ENCODE measurements at regions not wholly inside any gene's neighbourhood (a gene's known extent, or its start where the extent isn't known, plus 50 kb on each side); places are given as distances from the start of the nearest gene placed in this dataset.

- TF ChIP-seq ZFX (IDR thresholded peaks at IDR 0.05) (no peak), CTCF (conservative IDR thresholded peaks at IDR 0.05) (no peak)
- H3K27ac ChIP-seq: no peak overlapping the region
Observed at GRCh38 chr13:78910147-78910546, 251.2 kb upstream of the OBI1 start.

- no peak overlapping the region for H3K27ac ChIP-seq
- no peak for TF ChIP-seq CTCF (conservative IDR thresholded peaks at IDR 0.05)
- no peak for TF ChIP-seq ZFX (IDR thresholded peaks at IDR 0.05)
Observed at GRCh38 chr13:78909276-78909675, 250.3 kb upstream of the OBI1 start.

- H3K27ac ChIP-seq: no peak overlapping the region
- no peak for TF ChIP-seq ZFX (IDR thresholded peaks at IDR 0.05)
- TF ChIP-seq CTCF (conservative IDR thresholded peaks at IDR 0.05): no peak
Observed at GRCh38 chr13:78907006-78907405, 248.1 kb upstream of the OBI1 start.

GRCh38 chr13:78897200-78897599 lies 238.2 kb upstream of the OBI1 start:
- TF ChIP-seq ZFX (IDR thresholded peaks at IDR 0.05) (no peak), CTCF (conservative IDR thresholded peaks at IDR 0.05) (no peak)
- H3K27ac ChIP-seq: no peak overlapping the region

- H3K27ac ChIP-seq: no peak overlapping the region
- no peak for TF ChIP-seq ZFX (IDR thresholded peaks at IDR 0.05)
- TF ChIP-seq CTCF (conservative IDR thresholded peaks at IDR 0.05): no peak
Observed at GRCh38 chr13:78884571-78884970, 225.6 kb upstream of the OBI1 start.

- no peak for TF ChIP-seq CTCF (conservative IDR thresholded peaks at IDR 0.05)
- TF ChIP-seq ZFX (IDR thresholded peaks at IDR 0.05): no peak
- H3K27ac ChIP-seq: no peak overlapping the region
Observed at GRCh38 chr13:78881751-78882150, 222.8 kb upstream of the OBI1 start.

- H3K27ac ChIP-seq: no peak overlapping the region
- TF ChIP-seq ZFX (IDR thresholded peaks at IDR 0.05): no peak
- TF ChIP-seq CTCF (conservative IDR thresholded peaks at IDR 0.05): no peak
Observed at GRCh38 chr13:78881054-78881453, 222.1 kb upstream of the OBI1 start.
